LHCN-M2 (cell line): ENCODE measurements at regions not wholly inside any gene's neighbourhood (a gene's known extent, or its start where the extent isn't known, plus 50 kb on each side); places are given as distances from the start of the nearest gene placed in this dataset.
"Not testable (repeated sequence)": the region's sequence is repeated elsewhere in the genome, so short reads cannot be mapped to it uniquely, and the experiment has no call there.

ENCODE experiments used
- DNase-seq: peaks from one replicate; pipeline ENCODE4 v3.0.0-alpha.2; 2012; ENCODE audit warnings: low read depth

DNA sequence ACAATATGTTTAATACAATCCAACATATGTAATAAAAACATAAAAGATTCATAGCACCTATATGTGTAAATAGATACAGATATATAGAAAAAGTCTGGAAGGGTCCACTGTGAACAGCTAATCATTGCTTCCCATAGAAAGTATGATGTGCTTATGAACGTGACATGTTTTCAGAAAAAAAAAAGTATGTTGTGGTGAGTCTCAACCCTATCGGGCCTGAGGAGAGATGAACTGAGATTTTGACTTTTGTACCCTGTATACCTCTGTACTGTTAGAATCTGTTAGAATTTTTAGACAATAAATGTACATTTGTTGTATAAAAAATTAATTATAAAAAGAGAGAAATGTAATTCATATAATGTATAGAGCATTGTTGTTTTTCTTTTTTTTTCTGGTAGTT, 56.3 kb upstream of the DHRS4 start:
- DNase-seq, result not testable (repeated sequence)

DNA sequence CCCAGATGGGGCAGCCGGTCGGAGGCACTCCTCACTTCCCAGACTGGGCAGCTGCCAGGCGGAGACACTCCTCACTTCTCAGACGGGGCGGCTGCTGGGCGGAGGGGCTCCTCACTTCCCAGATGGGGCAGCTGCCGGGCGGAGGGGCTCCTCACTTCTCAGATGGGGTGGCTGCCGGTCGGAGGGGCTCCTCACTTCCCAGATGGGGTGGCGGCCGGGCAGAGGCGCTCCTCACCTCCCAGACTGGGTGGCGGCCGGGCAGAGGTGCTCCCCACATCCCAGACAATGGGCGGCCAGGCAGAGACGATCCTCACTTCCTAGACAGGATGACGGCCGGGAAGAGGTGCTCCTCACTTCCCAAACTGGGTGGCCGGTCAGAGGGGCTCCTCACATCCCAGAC, 55.2 kb upstream of the DHRS4 start:
- not testable (repeated sequence) for DNase-seq

DNA sequence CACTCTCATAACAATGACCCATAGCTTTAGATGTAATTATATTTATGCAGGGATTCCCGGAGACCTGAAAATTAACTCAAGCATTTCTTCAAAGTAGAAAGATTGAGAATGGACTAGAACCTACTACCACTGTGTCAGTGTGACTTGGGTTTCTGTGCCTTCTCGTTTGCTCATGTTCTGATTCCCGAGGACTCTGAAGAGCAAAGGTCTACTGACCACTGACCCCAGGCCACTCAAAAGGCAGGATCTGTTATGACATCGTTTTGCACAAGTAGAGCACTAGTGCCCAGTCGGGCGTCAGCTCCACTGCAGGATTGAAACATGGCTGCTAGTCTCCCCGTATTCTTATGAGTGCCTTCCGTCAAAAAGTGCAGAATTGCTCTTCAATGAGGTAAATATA, 53.8 kb upstream of the DHRS4 start:
- no peak for DNase-seq

DNA sequence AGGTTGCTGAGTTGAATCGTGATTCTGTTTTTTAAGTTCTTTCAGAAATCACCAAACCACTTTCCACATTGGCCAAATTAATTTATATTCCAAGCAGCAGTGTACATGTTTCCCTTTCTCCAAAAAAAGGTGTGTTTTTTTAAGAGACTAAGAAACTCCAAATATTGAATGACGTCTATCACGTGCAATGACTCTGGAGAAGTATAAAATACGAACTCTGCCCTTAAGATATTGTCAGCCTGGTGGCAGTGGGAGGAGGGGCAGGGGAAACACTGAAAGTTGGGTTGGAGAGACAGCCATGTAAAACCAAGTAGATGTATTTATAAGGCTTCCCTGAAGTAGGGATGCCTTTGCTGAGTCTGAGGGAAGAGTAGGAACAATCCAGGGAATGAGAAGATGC, 50.1 kb upstream of the DHRS4 start:
- DNase-seq, result no peak
